ENCODE measurements at regions not wholly inside any gene's neighbourhood (a gene's known extent, or its start where the extent isn't known, plus 50 kb on each side); places are given as distances from the start of the nearest gene placed in this dataset.

DNA sequence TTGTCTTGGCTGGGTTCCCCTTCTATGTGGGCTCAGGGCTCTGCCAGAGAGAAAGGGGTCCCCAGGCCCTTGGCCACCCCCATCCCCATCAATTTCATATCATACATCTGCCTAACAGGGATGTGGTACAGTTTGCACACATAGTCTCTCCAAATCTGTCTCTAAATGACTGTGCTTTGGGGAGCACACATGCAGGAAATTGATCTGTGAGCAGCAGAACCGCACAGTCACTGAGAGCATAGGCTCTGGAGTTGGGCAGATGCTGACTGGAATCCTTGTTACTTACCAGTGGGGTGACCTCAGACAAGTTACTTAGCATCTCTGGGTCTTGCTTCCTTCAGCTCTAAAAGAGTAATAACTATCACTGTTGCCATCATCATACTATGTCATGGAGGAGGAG is 273.9 kb downstream of the ABHD5 start:
- no peak overlapping the region for H2BK20ac ChIP-seq (ENCODE audit: low read depth, low read length)
- no peaks in the 10 kb centered on the region for H3K9me3 ChIP-seq (ENCODE audit: control insufficient read depth, insufficient read depth, low read length)
- intact Hi-C loops (cut with micrococcal nuclease) (no loop called here), in situ Hi-C loops (cut with MboI; ENCODE audit: low sequenced_read_pairs) (no loop called here), dilution Hi-C loops (cut with HindIII; ENCODE audit: low sequenced_read_pairs, unreplicated experiment) (no loop called here)
- no peak overlapping the region for H3K18ac ChIP-seq (ENCODE audit: low read depth, low read length)
- no peak overlapping the region for H3K14ac ChIP-seq (replicated peaks; ENCODE audit: low read depth, low read length)
- no peak overlapping the region for H2BK5ac ChIP-seq (ENCODE audit: low read depth, low read length, poor library complexity, severe bottlenecking)
- DNase-seq: no peak
- TF ChIP-seq RAD21 (IDR thresholded peaks at IDR 0.05; ENCODE audit: low read length) (no peak), ELK1 (IDR thresholded peaks at IDR 0.05; ENCODE audit: borderline replicate concordance, low read depth, low read length) (no peak), CHD1 (IDR thresholded peaks at IDR 0.05; ENCODE audit: low read depth, low read length) (no peak), SMC3 (IDR thresholded peaks at IDR 0.05; ENCODE audit: low read depth, low read length) (no peak), RCOR1 (IDR thresholded peaks at IDR 0.05; ENCODE audit: insufficient replicate concordance, low read length) (no peak), MXI1 (IDR thresholded peaks at IDR 0.05; ENCODE audit: borderline replicate concordance, low read depth, low read length) (no peak), NFE2L2 (IDR thresholded peaks at IDR 0.05; ENCODE audit: low read depth, low read length) (no peak)
- no peak overlapping the region for H3K23ac ChIP-seq (ENCODE audit: low read depth, low read length)
- H3K9me1 ChIP-seq (ENCODE audit: insufficient read depth, low read length): no peaks in the 10 kb centered on the region
- POLR2A ChIA-PET (ENCODE audit: unreplicated experiment): no interaction called here
- H4K8ac ChIP-seq (ENCODE audit: low read depth in 2 of 2, low read length in 2 of 2): no peak overlapping the region
- H2BK120ac ChIP-seq (ENCODE audit: low read depth, low read length): no peak overlapping the region
- H3K4me2 ChIP-seq (ENCODE audit: low read depth, low read length): no peak overlapping the region
- H3K27ac ChIP-seq (ENCODE audit: insufficient read depth, low read length): no peak overlapping the region
- WGBS, 2 experiments (ENCODE audit: extremely low coverage in 2 of 2, insufficient read length in 1 of 2): no CpG with 5 or more reads among the region's 1 CpG
- no peak overlapping the region for H2AFZ ChIP-seq (replicated peaks; ENCODE audit: low read length, poor library complexity)
- no peak overlapping the region for H2BK15ac ChIP-seq (ENCODE audit: low read depth, low read length)
- H3K27me3 ChIP-seq (ENCODE audit: control insufficient read depth, insufficient read depth, low read length): peaks cover 19% of the 10 kb centered on the region
- no TSS peak for BruUV-seq (replicated peaks)
- H2AK5ac ChIP-seq (ENCODE audit: low read depth, low read length): no peak overlapping the region
- no peak for ATAC-seq (ENCODE audit: low read depth)
- H3K9ac ChIP-seq (ENCODE audit: low read depth, low read length): no peak overlapping the region
- H3K56ac ChIP-seq (ENCODE audit: extremely low read depth, insufficient read depth, low read length): no peak overlapping the region
- H3K4me3 ChIP-seq (ENCODE audit: insufficient read depth, low read depth, low read length): no peak overlapping the region
- H2AK9ac ChIP-seq (replicated peaks; ENCODE audit: low read depth, low read length, poor library complexity): no peak overlapping the region
- no peak overlapping the region for H4K91ac ChIP-seq (ENCODE audit: insufficient read depth, low read depth, low read length)
- H3K4ac ChIP-seq (ENCODE audit: low read depth, low read length): no peak overlapping the region
- no peak overlapping the region for H4K5ac ChIP-seq (ENCODE audit: low read depth, low read length)
- H3K4me1 ChIP-seq (ENCODE audit: control insufficient read depth, insufficient read depth, low read length): no peaks in the 10 kb centered on the region
- H3K79me1 ChIP-seq (ENCODE audit: low read depth in 1 of 2, low read length in 2 of 2): no peaks in the 10 kb centered on the region
- CTCF ChIA-PET: no interaction called here
- H3K36me3 ChIP-seq (ENCODE audit: control insufficient read depth, insufficient read depth, low read length): no peaks in the 10 kb centered on the region
- no peaks in the 10 kb centered on the region for H4K20me1 ChIP-seq (ENCODE audit: insufficient read depth, low read length)

Data from IMR-90 (cell line).